Nephron (organoid): ENCODE measurements at regions not wholly inside any gene's neighbourhood (a gene's known extent, or its start where the extent isn't known, plus 50 kb on each side); places are given as distances from the start of the nearest gene placed in this dataset.

Source experiments
- H3K27ac Mint-ChIP-seq, 3 experiments: 2 replicates each; pipeline ENCODE4 v1.8.0; 2020; ENCODE audit warnings: mixed read lengths in 3 of 3, mild to moderate bottlenecking in 2 of 3, moderate library complexity in 1 of 3
- H3K27me3 Mint-ChIP-seq: 2 replicates; pipeline ENCODE4 v1.8.0; 2021; ENCODE audit warnings: low read depth, mild to moderate bottlenecking, moderate library complexity, mixed read lengths
- H3K36me3 Mint-ChIP-seq: 2 replicates; pipeline ENCODE4 v1.8.0; 2020; ENCODE audit warnings: low read depth, mixed read lengths
- H3K4me1 Mint-ChIP-seq: 2 replicates; pipeline ENCODE4 v1.8.0; 2020; ENCODE audit warnings: mixed read lengths
- H3K4me3 Mint-ChIP-seq, 3 experiments: 2 replicates each; pipeline ENCODE4 v1.8.0; 2020; ENCODE audit warnings: mild to moderate bottlenecking in 3 of 3, mixed read lengths in 3 of 3, moderate library complexity in 2 of 3
- H3K9me3 Mint-ChIP-seq: 2 replicates; pipeline ENCODE4 v1.8.0; 2020; ENCODE audit warnings: mixed read lengths
- TF ChIP-seq, protein P1 (sequence below), 3 experiments: fragments of 200-600 bp; sonication (generic); IDR thresholded peaks; one replicate each; pipeline ENCODE4 v1.5.0; 2021; ENCODE audit warnings: antibody characterized with exemption in 3 of 3; ENCODE audit not compliant: unreplicated experiment in 3 of 3

DNA sequence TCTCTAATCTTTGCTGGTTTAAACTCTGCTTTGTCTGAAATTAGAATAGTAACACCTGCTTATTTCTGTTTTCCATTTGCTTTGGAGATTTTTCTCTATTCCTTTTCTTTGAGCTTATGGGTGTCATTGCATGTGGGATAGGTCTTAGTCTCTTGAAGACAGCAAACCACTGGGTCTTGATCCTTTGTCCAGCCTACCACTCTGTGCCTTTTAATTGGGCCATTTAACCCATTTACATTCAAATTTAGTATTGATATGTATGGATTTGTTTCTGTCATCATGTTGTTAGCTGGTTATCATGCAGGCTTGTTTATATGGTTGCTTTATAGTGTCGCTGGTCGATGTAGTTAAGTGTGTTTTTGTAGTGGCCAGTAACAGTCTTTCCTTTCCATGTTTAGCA, 914.7 kb downstream of the MAT2B start:
- no peaks in the 10 kb centered on the region for H3K27me3 Mint-ChIP-seq

DNA sequence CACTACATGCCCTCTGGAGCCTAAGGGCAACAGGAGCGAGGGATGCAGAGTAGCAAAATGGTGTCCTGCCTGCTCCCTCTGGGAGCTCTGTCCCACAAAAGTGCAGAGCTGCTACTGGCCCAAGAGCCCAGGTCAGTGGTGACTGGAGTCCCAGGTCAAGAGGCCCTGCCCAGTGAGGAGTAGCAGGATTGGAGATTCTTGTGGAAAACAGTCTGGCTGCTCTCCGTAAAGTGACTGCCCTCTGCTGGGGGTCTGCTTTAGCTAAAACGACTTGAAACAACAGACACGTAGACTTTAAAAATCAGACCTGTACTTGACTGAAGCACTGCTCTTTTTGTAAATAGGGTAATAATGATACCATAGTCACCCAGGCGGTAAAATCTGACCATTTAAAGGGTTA, 917.0 kb downstream of the MAT2B start:
- Mint-ChIP-seq H3K4me1 (no peaks in the 10 kb centered on the region), H3K27ac (no peak overlapping the region), H3K36me3 (peaks cover 3% of the 10 kb centered on the region), H3K27me3 (no peaks in the 10 kb centered on the region), H3K9me3 (peaks cover 43% of the 10 kb centered on the region), H3K4me3 (no peak overlapping the region)
- TF ChIP-seq, protein P1, sequence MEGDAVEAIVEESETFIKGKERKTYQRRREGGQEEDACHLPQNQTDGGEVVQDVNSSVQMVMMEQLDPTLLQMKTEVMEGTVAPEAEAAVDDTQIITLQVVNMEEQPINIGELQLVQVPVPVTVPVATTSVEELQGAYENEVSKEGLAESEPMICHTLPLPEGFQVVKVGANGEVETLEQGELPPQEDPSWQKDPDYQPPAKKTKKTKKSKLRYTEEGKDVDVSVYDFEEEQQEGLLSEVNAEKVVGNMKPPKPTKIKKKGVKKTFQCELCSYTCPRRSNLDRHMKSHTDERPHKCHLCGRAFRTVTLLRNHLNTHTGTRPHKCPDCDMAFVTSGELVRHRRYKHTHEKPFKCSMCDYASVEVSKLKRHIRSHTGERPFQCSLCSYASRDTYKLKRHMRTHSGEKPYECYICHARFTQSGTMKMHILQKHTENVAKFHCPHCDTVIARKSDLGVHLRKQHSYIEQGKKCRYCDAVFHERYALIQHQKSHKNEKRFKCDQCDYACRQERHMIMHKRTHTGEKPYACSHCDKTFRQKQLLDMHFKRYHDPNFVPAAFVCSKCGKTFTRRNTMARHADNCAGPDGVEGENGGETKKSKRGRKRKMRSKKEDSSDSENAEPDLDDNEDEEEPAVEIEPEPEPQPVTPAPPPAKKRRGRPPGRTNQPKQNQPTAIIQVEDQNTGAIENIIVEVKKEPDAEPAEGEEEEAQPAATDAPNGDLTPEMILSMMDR (IDR thresholded peaks at IDR 0.05; ENCODE audit: unreplicated experiment in 3 of 3), result no peak

More for the DNA sequence above, 914.7 kb downstream of the MAT2B start:
- no peak overlapping the region for H3K4me3 Mint-ChIP-seq
- TF ChIP-seq, protein P1 (IDR thresholded peaks at IDR 0.05; ENCODE audit: unreplicated experiment in 3 of 3), result no peak
- no peaks in the 10 kb centered on the region for H3K4me1 Mint-ChIP-seq
- H3K9me3 Mint-ChIP-seq, result peaks cover 42% of the 10 kb centered on the region
- no peak overlapping the region for H3K27ac Mint-ChIP-seq
- H3K36me3 Mint-ChIP-seq, result peaks cover 3% of the 10 kb centered on the region

DNA sequence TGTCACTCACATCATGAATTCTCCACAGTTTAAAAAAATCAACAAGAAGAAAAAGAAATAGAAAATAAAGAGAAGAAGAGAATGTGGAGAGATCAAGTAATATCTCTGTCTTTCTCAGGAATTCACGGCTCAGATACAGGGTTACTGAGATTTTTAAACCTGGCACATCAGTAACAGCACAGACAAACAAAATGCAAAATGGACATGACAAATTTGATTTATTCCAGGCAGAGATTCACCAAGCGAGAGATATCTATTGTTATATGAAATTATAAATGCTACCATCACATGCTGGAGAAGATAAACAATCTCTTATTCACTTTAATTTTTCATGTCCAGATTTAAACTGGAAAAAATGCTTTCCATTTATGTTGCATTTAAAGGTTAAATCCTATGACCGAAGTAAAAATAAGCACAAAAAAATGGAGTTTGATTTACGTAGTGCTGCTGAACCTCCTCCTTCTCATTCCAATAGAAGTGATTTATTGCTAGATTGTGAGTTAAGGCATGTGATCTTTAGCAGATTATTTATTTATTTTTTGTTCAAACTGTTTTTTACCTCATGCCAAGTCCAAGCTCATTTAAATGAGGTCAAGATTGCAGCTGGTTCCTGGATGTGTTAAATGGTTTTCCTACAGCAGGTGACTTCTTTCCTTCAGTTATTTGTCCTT, 926.4 kb downstream of the MAT2B start:
- H3K4me3 Mint-ChIP-seq, result no peak overlapping the region
- H3K4me1 Mint-ChIP-seq, result peaks cover 22% of the 10 kb centered on the region
- H3K36me3 Mint-ChIP-seq, result no peaks in the 10 kb centered on the region
- H3K27me3 Mint-ChIP-seq, result no peaks in the 10 kb centered on the region
- peak overlapping the region in 1 of 3 experiments; percentile 10 for H3K27ac Mint-ChIP-seq
- peaks cover 4% of the 10 kb centered on the region for H3K9me3 Mint-ChIP-seq
- TF ChIP-seq, protein P1 (IDR thresholded peaks at IDR 0.05; ENCODE audit: unreplicated experiment in 3 of 3), result no peak

DNA sequence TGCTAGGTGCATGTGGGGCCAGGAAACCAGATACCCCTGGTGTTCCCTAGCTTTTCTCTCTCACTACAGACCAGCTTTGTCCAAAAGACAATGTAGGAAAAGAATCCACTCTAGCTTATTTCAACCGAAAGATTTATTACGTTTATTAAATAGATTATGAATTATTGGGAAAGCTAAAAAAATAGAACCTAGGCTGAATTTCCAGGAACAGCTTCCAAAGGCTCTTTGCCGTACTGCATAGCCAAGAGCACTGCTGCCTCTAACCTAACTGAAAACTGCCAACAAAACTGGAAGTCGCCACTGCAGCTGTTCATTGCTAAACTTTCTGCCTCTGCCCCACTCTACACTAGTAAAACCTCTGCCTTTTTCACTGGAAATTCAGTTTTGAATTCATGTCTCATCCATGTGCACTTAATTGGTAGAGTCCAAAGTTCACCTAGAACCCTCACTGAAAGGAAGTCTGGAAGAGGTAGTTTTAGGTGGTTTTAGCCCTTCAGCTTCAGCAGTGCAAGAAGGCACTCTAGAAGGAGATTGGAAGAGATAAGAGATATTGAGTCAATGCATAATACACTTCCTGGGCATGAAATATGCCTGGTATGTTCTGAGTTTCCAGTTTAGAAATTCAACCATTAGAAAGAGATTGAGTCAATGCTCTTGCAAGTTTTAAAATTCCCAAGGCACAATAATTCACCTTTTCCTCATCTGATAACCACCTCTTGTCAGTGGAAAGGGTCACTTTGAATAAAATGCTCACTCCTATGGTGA, 927.9 kb downstream of the MAT2B start:
- Mint-ChIP-seq H3K27ac (no peak overlapping the region), H3K9me3 (peaks cover 4% of the 10 kb centered on the region), H3K4me1 (peaks cover 22% of the 10 kb centered on the region), H3K36me3 (no peaks in the 10 kb centered on the region), H3K27me3 (no peaks in the 10 kb centered on the region), H3K4me3 (no peak overlapping the region)
- TF ChIP-seq, protein P1 (IDR thresholded peaks at IDR 0.05; ENCODE audit: unreplicated experiment in 3 of 3), result no peak

DNA sequence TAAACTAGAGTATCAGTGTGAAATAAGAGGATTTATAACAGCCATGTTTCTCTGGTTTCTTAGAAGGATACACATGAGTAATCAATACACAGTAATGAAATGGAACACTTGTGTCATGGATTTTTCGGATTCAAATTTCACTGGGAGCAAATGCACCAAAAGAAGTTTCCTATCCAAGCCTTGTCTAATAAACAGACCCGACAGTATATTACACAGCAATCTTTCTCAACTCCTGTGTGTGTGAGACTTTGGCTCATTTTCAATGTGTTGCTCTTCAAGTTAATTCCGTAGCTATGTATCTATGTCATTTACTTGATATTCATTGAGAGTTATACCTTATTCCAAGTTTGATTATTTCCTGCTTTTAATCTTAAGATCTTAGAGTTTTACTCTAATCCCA, 930.2 kb downstream of the MAT2B start:
- TF ChIP-seq, protein P1 (IDR thresholded peaks at IDR 0.05; ENCODE audit: unreplicated experiment in 3 of 3), result no peak
- no peak overlapping the region for H3K27ac Mint-ChIP-seq
- H3K27me3 Mint-ChIP-seq, result no peaks in the 10 kb centered on the region
- peaks cover 2% of the 10 kb centered on the region for H3K9me3 Mint-ChIP-seq
- no peaks in the 10 kb centered on the region for H3K36me3 Mint-ChIP-seq
- H3K4me1 Mint-ChIP-seq, result peaks cover 22% of the 10 kb centered on the region
- H3K4me3 Mint-ChIP-seq, result no peak overlapping the region
